ENCODE measurements at regions not wholly inside any gene's neighbourhood (a gene's known extent, or its start where the extent isn't known, plus 50 kb on each side); places are given as distances from the start of the nearest gene placed in this dataset.

DNA sequence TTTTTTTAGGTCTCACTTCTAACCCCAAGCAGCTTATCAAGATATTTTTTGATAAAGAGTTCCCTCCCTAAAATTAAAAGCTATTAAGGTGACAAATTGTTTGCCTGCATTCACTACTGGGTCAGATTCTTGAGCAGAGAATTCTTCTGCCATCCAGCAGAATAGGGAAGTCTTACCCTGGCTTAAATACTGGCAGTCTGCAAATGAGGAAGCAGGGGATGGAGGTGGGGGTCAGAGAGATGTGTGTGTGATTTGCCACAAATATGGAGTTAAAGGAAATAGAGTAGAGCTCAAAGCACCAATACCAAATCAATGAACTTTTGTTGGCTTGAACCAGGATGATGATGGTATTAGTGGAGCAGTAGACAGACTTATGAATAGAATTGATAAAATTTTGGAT lies 122.2 kb downstream of the ANXA5 start:
- TF ChIP-seq POLR2AphosphoS5 (IDR thresholded peaks at IDR 0.05; ENCODE audit: low read depth) = no peak
- TF ChIP-seq, protein P1, sequence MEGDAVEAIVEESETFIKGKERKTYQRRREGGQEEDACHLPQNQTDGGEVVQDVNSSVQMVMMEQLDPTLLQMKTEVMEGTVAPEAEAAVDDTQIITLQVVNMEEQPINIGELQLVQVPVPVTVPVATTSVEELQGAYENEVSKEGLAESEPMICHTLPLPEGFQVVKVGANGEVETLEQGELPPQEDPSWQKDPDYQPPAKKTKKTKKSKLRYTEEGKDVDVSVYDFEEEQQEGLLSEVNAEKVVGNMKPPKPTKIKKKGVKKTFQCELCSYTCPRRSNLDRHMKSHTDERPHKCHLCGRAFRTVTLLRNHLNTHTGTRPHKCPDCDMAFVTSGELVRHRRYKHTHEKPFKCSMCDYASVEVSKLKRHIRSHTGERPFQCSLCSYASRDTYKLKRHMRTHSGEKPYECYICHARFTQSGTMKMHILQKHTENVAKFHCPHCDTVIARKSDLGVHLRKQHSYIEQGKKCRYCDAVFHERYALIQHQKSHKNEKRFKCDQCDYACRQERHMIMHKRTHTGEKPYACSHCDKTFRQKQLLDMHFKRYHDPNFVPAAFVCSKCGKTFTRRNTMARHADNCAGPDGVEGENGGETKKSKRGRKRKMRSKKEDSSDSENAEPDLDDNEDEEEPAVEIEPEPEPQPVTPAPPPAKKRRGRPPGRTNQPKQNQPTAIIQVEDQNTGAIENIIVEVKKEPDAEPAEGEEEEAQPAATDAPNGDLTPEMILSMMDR (IDR thresholded peaks at IDR 0.05; ENCODE audit: insufficient read depth, low read length) = no peak
- TF ChIP-seq REST (IDR thresholded peaks at IDR 0.05; ENCODE audit: insufficient replicate concordance, low read depth) = no peak
- TF ChIP-seq GABPA (IDR thresholded peaks at IDR 0.05; ENCODE audit: low read depth) = no peak
- TF ChIP-seq SPI1 (IDR thresholded peaks at IDR 0.05; ENCODE audit: borderline replicate concordance, low read depth) = peak; percentile 94

Measured in HL-60 (cell line).